SU-DHL-6 (cell line): ENCODE measurements at regions not wholly inside any gene's neighbourhood (a gene's known extent, or its start where the extent isn't known, plus 50 kb on each side); places are given as distances from the start of the nearest gene placed in this dataset.

ENCODE experiments used
- EZH2phosphoT487 ChIP-seq: fragments of 200-600 bp; sonication (generic), shearing (Covaris generic); conservative IDR thresholded peaks from 2 replicates; pipeline ENCODE4 v1.6.1; 2018; ENCODE audit warnings: mild to moderate bottlenecking, antibody characterized with exemption, low read length, moderate library complexity, mixed read lengths
- TF ChIP-seq, protein P1 (sequence below): fragments of 200-600 bp; sonication (generic); IDR thresholded peaks from one replicate; pipeline ENCODE4 v1.5.1; 2017; ENCODE audit warnings: antibody characterized with exemption, mild to moderate bottlenecking, low read length, moderate library complexity; ENCODE audit not compliant: insufficient read depth, poor library complexity, severe bottlenecking

- TF ChIP-seq, protein P1, sequence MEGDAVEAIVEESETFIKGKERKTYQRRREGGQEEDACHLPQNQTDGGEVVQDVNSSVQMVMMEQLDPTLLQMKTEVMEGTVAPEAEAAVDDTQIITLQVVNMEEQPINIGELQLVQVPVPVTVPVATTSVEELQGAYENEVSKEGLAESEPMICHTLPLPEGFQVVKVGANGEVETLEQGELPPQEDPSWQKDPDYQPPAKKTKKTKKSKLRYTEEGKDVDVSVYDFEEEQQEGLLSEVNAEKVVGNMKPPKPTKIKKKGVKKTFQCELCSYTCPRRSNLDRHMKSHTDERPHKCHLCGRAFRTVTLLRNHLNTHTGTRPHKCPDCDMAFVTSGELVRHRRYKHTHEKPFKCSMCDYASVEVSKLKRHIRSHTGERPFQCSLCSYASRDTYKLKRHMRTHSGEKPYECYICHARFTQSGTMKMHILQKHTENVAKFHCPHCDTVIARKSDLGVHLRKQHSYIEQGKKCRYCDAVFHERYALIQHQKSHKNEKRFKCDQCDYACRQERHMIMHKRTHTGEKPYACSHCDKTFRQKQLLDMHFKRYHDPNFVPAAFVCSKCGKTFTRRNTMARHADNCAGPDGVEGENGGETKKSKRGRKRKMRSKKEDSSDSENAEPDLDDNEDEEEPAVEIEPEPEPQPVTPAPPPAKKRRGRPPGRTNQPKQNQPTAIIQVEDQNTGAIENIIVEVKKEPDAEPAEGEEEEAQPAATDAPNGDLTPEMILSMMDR, result no peak
- no peak for TF ChIP-seq EZH2phosphoT487
Observed at GRCh38 chr21:25412100-25412499, 195.2 kb downstream of the MRPL39 start.
